ENCODE measurements at regions not wholly inside any gene's neighbourhood (a gene's known extent, or its start where the extent isn't known, plus 50 kb on each side); places are given as distances from the start of the nearest gene placed in this dataset.
"Not testable (repeated sequence)": the region's sequence is repeated elsewhere in the genome, so short reads cannot be mapped to it uniquely, and the experiment has no call there.

DNA sequence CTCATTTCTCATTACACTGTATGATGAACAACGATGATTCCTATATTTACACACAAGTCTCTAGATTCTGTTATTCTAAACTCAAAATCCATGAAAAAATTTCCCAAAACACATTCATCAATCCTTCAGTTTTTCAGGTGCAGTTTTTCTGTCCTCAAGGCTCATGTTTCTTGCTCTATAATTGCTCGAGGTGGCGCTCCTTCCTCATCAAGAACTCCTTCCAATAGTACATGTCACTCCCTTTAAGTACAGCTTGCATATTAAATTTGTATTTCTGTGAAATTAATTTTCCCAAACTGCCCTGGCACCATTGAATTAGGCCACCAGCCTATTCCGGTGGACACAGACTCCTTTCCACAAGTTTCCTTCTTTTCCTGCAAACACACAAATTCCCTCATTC, 188.7 kb upstream of the MINDY3 start:
- no peaks in the 10 kb centered on the region for H3K27me3 Mint-ChIP-seq
- CTCF ChIA-PET: no interaction called here
- no peak overlapping the region for H3K27ac Mint-ChIP-seq
- no peak overlapping the region for H3K4me3 Mint-ChIP-seq
- no peak for DNase-seq
- POLR2A ChIA-PET: no interaction called here
- no peak for ATAC-seq (ENCODE audit: low read depth)
- no peaks in the 10 kb centered on the region for H3K36me3 Mint-ChIP-seq (ENCODE audit: low read depth)
- TF ChIP-seq, protein P1, sequence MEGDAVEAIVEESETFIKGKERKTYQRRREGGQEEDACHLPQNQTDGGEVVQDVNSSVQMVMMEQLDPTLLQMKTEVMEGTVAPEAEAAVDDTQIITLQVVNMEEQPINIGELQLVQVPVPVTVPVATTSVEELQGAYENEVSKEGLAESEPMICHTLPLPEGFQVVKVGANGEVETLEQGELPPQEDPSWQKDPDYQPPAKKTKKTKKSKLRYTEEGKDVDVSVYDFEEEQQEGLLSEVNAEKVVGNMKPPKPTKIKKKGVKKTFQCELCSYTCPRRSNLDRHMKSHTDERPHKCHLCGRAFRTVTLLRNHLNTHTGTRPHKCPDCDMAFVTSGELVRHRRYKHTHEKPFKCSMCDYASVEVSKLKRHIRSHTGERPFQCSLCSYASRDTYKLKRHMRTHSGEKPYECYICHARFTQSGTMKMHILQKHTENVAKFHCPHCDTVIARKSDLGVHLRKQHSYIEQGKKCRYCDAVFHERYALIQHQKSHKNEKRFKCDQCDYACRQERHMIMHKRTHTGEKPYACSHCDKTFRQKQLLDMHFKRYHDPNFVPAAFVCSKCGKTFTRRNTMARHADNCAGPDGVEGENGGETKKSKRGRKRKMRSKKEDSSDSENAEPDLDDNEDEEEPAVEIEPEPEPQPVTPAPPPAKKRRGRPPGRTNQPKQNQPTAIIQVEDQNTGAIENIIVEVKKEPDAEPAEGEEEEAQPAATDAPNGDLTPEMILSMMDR (IDR thresholded peaks at IDR 0.05): no peak
- intact Hi-C loops (cut with micrococcal nuclease): no loop called here
- no peaks in the 10 kb centered on the region for H3K4me1 Mint-ChIP-seq
- H3K9me3 Mint-ChIP-seq: peaks cover 2% of the 10 kb centered on the region

DNA sequence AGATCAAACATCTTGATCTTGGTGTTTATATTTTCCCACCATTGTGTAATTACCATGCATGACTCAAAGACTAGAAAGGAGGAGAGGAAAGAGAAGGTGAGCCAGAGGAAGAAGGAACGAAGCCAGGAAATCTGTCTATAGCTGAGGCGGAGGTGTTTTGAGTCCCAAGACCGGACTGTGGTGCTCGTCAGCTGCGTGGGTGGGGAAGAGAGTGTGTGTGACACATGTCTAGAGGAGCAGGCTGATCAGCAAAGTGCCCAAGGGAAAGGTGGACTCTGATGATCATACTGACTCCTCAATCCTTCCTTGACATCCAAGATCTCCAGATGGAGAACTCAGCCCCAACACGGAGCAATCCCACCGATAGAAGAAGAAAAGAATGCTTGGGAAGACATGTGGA, 189.5 kb upstream of the MINDY3 start:
- no peaks in the 10 kb centered on the region for H3K4me1 Mint-ChIP-seq
- intact Hi-C loops (cut with micrococcal nuclease): no loop called here
- H3K9me3 Mint-ChIP-seq: peaks cover 2% of the 10 kb centered on the region
- TF ChIP-seq, protein P1 (IDR thresholded peaks at IDR 0.05): no peak
- no peak overlapping the region for H3K27ac Mint-ChIP-seq
- CTCF ChIA-PET: no interaction called here
- no peak overlapping the region for H3K4me3 Mint-ChIP-seq
- ATAC-seq (ENCODE audit: low read depth) (no peak), DNase-seq (no peak)
- H3K27me3 Mint-ChIP-seq: no peaks in the 10 kb centered on the region
- POLR2A ChIA-PET: no interaction called here
- H3K36me3 Mint-ChIP-seq (ENCODE audit: low read depth): no peaks in the 10 kb centered on the region

DNA sequence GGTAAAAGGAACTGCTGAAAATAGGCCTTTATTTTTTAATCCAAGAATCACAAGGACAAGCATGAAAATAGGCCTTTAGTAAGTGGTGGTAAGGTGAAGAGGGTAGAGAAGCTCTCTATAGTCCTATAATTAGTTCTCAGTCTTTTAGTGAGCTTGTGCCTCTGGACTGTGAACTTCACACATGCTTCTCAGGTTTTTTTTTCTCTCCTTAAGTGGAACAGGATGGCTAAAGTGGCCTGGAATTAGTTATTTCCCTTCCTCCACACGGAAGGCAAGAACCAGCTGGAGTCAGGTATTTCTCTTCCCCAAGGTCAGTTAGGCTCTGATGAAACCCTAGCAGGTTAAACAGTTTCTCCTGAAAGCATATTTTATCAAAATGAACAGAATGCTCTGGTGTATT, 203.0 kb upstream of the MINDY3 start:
- POLR2A ChIA-PET: no interaction called here
- H3K27me3 Mint-ChIP-seq: no peaks in the 10 kb centered on the region
- H3K27ac Mint-ChIP-seq: no peak overlapping the region
- intact Hi-C loops (cut with micrococcal nuclease): no loop called here
- DNase-seq (no peak), ATAC-seq (ENCODE audit: low read depth) (no peak)
- no peaks in the 10 kb centered on the region for H3K4me1 Mint-ChIP-seq
- CTCF ChIA-PET: no interaction called here
- H3K36me3 Mint-ChIP-seq (ENCODE audit: low read depth): no peaks in the 10 kb centered on the region
- TF ChIP-seq, protein P1 (IDR thresholded peaks at IDR 0.05): no peak
- H3K9me3 Mint-ChIP-seq: peaks cover 3% of the 10 kb centered on the region
- no peak overlapping the region for H3K4me3 Mint-ChIP-seq

DNA sequence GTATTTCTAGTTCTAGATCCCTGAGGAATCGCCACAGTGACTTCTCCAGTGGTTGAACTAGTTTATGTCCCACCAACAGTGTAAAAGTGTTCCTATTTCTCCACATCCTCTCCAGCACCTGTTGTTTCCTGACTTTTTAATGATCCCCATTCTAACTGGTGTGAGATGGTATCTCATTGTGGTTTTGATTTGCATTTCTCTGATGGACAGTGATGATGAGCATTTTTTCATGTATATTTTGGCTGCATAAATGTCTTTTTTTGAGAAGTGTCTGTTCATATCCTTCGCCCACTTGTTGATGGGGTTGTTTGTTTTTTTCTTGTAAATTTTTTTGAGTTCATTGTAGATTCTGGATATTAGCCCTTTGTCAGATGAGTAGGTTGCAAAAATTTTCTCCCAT, 223.2 kb upstream of the MINDY3 start:
- H3K36me3 Mint-ChIP-seq (ENCODE audit: low read depth); DNase-seq; H3K27me3 Mint-ChIP-seq; ATAC-seq (ENCODE audit: low read depth); H3K27ac Mint-ChIP-seq; POLR2A ChIA-PET; H3K4me3 Mint-ChIP-seq; CTCF ChIA-PET; H3K4me1 Mint-ChIP-seq; intact Hi-C loops (cut with micrococcal nuclease); H3K9me3 Mint-ChIP-seq: not testable (repeated sequence)

DNA sequence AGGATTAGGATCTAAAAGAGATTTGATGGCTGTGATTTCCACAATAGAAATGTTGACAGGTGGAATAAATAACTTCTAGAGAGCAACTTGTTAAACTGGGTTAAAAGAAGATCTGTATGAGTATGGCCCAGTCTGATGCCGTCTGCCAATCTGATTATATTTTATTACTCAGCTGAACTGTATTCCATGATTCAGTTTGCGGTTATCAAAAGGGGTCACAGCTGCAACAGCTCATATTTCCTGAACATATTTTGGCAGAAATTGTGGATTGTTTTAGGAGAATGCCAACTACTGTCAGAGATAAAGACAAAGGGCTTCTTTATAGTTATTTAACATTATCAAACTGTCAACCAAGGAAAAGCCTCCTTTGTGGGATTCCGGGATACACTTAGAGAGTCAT, 244.8 kb upstream of the MINDY3 start:
- intact Hi-C loops (cut with micrococcal nuclease): no loop called here
- no peak overlapping the region for H3K27ac Mint-ChIP-seq
- ChIA-PET POLR2A (no interaction called here), CTCF (no interaction called here)
- H3K36me3 Mint-ChIP-seq (ENCODE audit: low read depth): no peaks in the 10 kb centered on the region
- no peaks in the 10 kb centered on the region for H3K27me3 Mint-ChIP-seq
- TF ChIP-seq, protein P1 (IDR thresholded peaks at IDR 0.05): no peak
- no peak overlapping the region for H3K4me3 Mint-ChIP-seq
- DNase-seq (no peak), ATAC-seq (ENCODE audit: low read depth) (no peak)
- H3K9me3 Mint-ChIP-seq: peaks cover 2% of the 10 kb centered on the region
- no peaks in the 10 kb centered on the region for H3K4me1 Mint-ChIP-seq

Measured in activated B cell treated with CpG ODN at 0.5 μM for 24 hours (primary cell).